Gastrocnemius medialis (tissue), 4 donors: ENCODE measurements at regions not wholly inside any gene's neighbourhood (a gene's known extent, or its start where the extent isn't known, plus 50 kb on each side); places are given as distances from the start of the nearest gene placed in this dataset.
"Not testable (repeated sequence)": the region's sequence is repeated elsewhere in the genome, so short reads cannot be mapped to it uniquely, and the experiment has no call there.

Experiments
- ATAC-seq, 2 donors: fragments of 150-250 bp; one replicate each; pipeline ENCODE4 v1.9.1; 2016
- DNase-seq, 2 donors: peaks; one replicate each; pipeline ENCODE4 v3.0.0-alpha.2; 2019
- H3K27ac ChIP-seq, 4 donors: fragments of 200-600 bp; sonication (generic); 1 replicate in 1 of 4; 2 replicates in 3 of 4; pipeline ENCODE4 v1.5.1; 2016 to 2018; ENCODE audit warnings: mild to moderate bottlenecking in 2 of 4, moderate library complexity in 1 of 4
- H3K27me3 ChIP-seq, 3 donors: fragments of 200-600 bp; sonication (generic) in 2 of 3; 1 replicate in 1 of 3; 2 replicates in 2 of 3; pipeline versions ENCODE4 v1.5.1 to v1.6.0; 2016 to 2019; ENCODE audit warnings: mild to moderate bottlenecking in 1 of 3, moderate library complexity in 1 of 3
- H3K36me3 ChIP-seq, 2 donors: fragments of 200-600 bp; sonication (generic) in 1 of 2; one replicate each; pipeline ENCODE4 v1.5.1; 2017 to 2018
- H3K4me1 ChIP-seq, 2 donors: fragments of 200-600 bp; sonication (generic) in 1 of 2; one replicate each; pipeline ENCODE4 v1.5.1; 2016 to 2017; ENCODE audit warnings: mild to moderate bottlenecking in 2 of 2
- H3K4me3 ChIP-seq, 4 donors: fragments of 200-600 bp; sonication (generic) in 3 of 4; 1 replicate in 1 of 4; 2 replicates in 3 of 4; pipeline ENCODE4 v1.5.1; 2016 to 2019; ENCODE audit warnings: mild to moderate bottlenecking in 2 of 4
- H3K9me3 ChIP-seq, 3 donors: fragments of 200-600 bp; sonication (generic) in 2 of 3; 1 replicate in 1 of 3; 2 replicates in 2 of 3; pipeline ENCODE4 v1.5.1; 2016 to 2019
- POLR2A ChIP-seq, 2 donors: fragments of 450-650 bp; IDR thresholded peaks; one replicate each; pipeline ENCODE4 v1.6.1; 2017; ENCODE audit warnings: antibody characterized with exemption in 2 of 2, mild to moderate bottlenecking in 2 of 2, moderate library complexity in 2 of 2
- in situ Hi-C, 4 donors: fragments of 200-750 bp; cut with MboI; loops; one replicate each; pipeline versions ENCODE4 v1.15.0 to v1.8.0; 2017; ENCODE audit warnings: low sequenced_read_pairs in 4 of 4
- intact Hi-C: fragments of 100-400 bp; cut with DNase I; formaldehyde crosslinking; loops from one replicate; pipeline ENCODE4 v1.15.1; 2023; ENCODE audit warnings: low total_unique reads
- TF ChIP-seq, protein P1 (sequence below), 5 experiments: fragments of 450-650 bp in 3 of 5; fragments of 200-600 bp in 2 of 5; sonication (generic) in 2 of 5; IDR thresholded peaks in 4 of 5; conservative IDR thresholded peaks in 1 of 5; 1 replicate in 4 of 5; 2 replicates in 1 of 5; pipeline ENCODE4 v1.5.1; 2016 to 2019; ENCODE audit warnings: antibody characterized with exemption in 5 of 5, mild to moderate bottlenecking in 3 of 5, moderate library complexity in 3 of 5

DNA sequence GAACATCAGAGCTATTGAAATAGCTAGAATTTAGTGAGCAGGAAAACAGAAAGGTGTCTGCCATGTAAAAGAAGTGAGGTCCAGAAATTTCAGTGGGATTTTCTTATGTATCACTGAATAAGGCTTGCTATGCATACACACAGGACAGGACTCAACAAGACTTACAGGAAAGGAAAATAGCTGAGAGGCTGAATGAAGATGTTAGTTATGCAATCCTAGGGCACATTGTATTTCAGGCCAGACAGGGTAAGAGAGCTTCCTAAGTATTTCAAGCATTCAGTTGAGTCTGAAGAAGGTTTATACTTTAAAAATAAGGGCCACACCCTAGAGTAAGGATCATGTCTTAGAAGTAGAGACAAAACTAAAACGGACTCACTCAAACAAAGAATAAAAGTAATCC, 419.9 kb upstream of the PRR20A start:
- Histone ChIP-seq H3K27ac (no peak overlapping the region), H3K9me3 (no peaks in the 10 kb centered on the region), H3K4me3 (no peak overlapping the region), H3K4me1 (no peaks in the 10 kb centered on the region), H3K27me3 (no peaks in the 10 kb centered on the region), H3K36me3 (no peaks in the 10 kb centered on the region)
- no peak for TF ChIP-seq POLR2A (IDR thresholded peaks at IDR 0.05)
- TF ChIP-seq, protein P1, sequence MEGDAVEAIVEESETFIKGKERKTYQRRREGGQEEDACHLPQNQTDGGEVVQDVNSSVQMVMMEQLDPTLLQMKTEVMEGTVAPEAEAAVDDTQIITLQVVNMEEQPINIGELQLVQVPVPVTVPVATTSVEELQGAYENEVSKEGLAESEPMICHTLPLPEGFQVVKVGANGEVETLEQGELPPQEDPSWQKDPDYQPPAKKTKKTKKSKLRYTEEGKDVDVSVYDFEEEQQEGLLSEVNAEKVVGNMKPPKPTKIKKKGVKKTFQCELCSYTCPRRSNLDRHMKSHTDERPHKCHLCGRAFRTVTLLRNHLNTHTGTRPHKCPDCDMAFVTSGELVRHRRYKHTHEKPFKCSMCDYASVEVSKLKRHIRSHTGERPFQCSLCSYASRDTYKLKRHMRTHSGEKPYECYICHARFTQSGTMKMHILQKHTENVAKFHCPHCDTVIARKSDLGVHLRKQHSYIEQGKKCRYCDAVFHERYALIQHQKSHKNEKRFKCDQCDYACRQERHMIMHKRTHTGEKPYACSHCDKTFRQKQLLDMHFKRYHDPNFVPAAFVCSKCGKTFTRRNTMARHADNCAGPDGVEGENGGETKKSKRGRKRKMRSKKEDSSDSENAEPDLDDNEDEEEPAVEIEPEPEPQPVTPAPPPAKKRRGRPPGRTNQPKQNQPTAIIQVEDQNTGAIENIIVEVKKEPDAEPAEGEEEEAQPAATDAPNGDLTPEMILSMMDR (IDR thresholded peaks at IDR 0.05 in 4 of 5, conservative IDR thresholded peaks at IDR 0.05 in 1 of 5): no peak
- in situ Hi-C loops: no loop called here
- no peak for ATAC-seq
- DNase-seq: no peak
- intact Hi-C loops: no loop called here

DNA sequence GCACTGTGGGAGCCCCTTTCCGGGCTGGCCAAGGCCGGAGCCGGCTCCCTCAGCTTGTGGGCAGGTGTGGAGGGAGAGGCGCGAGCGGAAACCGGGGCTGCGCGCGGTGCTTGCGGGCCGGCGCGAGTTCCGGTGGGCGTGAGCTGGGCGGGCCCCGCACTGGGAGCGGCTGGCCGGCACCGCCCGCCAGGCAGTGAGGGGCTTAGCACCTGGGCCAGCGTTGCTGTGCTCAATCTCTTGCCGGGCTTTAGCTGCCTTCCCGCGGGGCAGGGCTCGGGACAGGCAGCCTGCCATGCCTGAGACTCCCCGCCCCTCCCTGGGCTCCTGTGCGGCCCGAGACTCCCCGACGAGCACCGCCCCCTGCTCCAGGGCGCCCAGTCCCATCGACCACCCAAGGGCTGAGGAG, 405.2 kb upstream of the PRR20A start:
- H3K36me3 ChIP-seq: no peaks in the 10 kb centered on the region
- no peaks in the 10 kb centered on the region for H3K4me1 ChIP-seq
- H3K4me3 ChIP-seq: no peak overlapping the region
- no peak overlapping the region for H3K27ac ChIP-seq
- H3K27me3 ChIP-seq: no peaks in the 10 kb centered on the region
- DNase-seq (no peak), ATAC-seq (no peak)
- TF ChIP-seq, protein P1 (IDR thresholded peaks at IDR 0.05 in 4 of 5, conservative IDR thresholded peaks at IDR 0.05 in 1 of 5): no peak
- no peak for TF ChIP-seq POLR2A (IDR thresholded peaks at IDR 0.05)
- H3K9me3 ChIP-seq: no peaks in the 10 kb centered on the region
- in situ Hi-C loops (no loop called here), intact Hi-C loops (no loop called here)

DNA sequence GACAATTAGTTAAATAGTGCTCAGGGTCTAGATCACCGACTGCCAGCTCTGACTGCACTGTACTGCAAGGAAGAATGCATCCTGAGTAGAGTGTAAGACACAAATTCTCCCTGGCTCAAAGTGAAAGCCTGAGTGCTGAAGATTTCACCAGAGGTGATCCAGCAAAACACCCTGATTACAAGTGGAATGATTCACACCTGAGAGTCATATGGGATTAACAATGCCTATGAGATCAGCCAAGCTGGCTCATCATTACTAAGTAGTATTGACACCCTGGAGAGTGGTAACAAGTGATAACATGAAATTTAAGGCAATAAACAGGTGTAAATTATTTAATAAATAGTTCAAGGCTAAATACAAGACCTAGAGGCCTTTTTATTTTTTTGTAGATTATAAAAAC, 403.8 kb upstream of the PRR20A start:
- in situ Hi-C loops (no loop called here), intact Hi-C loops (no loop called here)
- no peak overlapping the region for H3K4me3 ChIP-seq
- no peak for DNase-seq
- H3K27me3 ChIP-seq: no peaks in the 10 kb centered on the region
- H3K9me3 ChIP-seq: no peaks in the 10 kb centered on the region
- no peaks in the 10 kb centered on the region for H3K4me1 ChIP-seq
- no peak overlapping the region for H3K27ac ChIP-seq
- no peak for ATAC-seq
- TF ChIP-seq POLR2A (IDR thresholded peaks at IDR 0.05): no peak
- TF ChIP-seq, protein P1 (IDR thresholded peaks at IDR 0.05 in 4 of 5, conservative IDR thresholded peaks at IDR 0.05 in 1 of 5): no peak
- H3K36me3 ChIP-seq: no peaks in the 10 kb centered on the region

DNA sequence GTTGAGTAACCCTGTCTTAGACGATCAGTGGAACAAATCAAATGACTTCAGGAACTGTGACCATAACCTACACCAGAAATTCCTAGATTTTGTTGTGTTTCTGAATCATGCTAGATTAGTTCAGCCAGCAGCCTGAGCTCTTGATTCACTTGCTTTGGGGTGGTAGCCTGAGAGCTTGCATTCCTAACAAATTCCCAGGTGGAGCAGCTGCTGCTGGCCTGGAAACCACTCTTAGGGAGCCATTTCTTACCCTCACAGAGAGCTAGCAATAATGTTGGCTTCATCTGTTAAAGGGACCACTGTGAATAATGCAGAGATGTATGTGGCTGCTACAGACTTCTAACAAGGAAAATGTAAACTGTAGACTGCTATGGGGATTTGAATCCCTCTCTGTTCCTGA, 388.1 kb upstream of the PRR20A start:
- Histone ChIP-seq H3K27me3 (no peaks in the 10 kb centered on the region), H3K9me3 (no peaks in the 10 kb centered on the region), H3K36me3 (no peaks in the 10 kb centered on the region), H3K4me3 (no peak overlapping the region), H3K27ac (no peak overlapping the region), H3K4me1 (no peaks in the 10 kb centered on the region)
- DNase-seq: no peak
- ATAC-seq: no peak
- intact Hi-C loops (no loop called here), in situ Hi-C loops (no loop called here)
- TF ChIP-seq, protein P1 (IDR thresholded peaks at IDR 0.05 in 4 of 5, conservative IDR thresholded peaks at IDR 0.05 in 1 of 5): no peak
- no peak for TF ChIP-seq POLR2A (IDR thresholded peaks at IDR 0.05)

DNA sequence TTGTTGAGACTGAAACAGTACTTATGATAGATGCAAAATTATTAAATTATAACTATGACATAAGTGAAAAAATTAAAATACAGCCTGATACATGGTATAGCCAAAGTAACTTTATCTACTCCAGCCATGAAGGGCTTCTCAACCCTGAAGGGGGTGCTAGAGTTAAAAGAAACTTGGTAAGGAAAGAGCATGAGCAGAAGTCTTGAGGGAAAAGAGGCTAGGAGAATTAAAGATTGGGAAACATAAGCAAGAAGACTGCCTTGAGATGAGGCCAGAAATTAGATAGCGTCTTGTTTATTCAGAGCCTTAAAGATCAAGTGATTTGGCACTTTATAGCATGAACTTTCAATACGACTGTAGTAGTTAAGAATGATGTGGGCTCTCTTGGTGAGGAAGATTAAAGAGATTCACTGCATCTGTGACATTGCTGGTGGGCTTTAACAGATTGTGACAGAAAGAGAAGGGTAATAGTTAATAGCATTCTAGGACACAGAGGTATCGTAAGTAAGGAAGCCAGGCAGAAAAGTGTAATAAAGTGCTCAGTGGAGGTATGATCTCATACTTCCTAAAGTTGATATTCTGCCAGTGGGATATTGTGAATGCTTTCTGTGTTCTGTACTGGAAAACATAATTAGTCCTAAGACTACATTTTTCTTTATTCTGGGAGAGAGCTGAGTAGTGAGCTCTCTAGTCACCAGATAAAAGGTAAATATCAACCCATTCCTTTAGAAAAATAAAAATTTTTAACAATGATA, 385.4 kb upstream of the PRR20A start:
- no peaks in the 10 kb centered on the region for H3K36me3 ChIP-seq
- no peak overlapping the region for H3K4me3 ChIP-seq
- no peaks in the 10 kb centered on the region for H3K4me1 ChIP-seq
- H3K27ac ChIP-seq: no peak overlapping the region
- ATAC-seq (no peak), DNase-seq (no peak)
- TF ChIP-seq, protein P1 (IDR thresholded peaks at IDR 0.05 in 4 of 5, conservative IDR thresholded peaks at IDR 0.05 in 1 of 5): no peak
- no peak for TF ChIP-seq POLR2A (IDR thresholded peaks at IDR 0.05)
- no peaks in the 10 kb centered on the region for H3K9me3 ChIP-seq
- in situ Hi-C loops: no loop called here
- H3K27me3 ChIP-seq: no peaks in the 10 kb centered on the region
- intact Hi-C loops: no loop called here

DNA sequence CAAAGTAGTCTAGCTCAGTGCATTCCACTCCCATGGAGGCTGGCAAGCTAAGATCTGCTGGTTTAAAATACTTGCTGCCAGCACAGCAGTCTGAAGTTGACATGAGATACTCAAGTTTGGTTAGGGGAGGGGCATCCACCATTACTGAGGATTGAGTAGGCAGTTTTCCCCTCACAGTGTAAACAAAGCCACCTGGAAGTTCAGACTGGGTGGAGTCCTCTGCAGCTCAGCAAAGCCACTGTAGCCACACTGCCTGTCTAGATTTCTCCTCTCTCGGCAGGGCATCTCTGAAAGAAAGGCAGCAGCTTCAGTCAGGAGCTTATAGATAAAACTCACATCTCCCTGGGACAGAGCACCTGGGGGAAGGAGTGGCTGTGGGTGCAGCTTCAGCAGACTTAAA, 377.4 kb upstream of the PRR20A start:
- H3K36me3 ChIP-seq, DNase-seq, H3K9me3 ChIP-seq, H3K27me3 ChIP-seq, ATAC-seq, in situ Hi-C loops, intact Hi-C loops, H3K4me3 ChIP-seq, H3K4me1 ChIP-seq, H3K27ac ChIP-seq: not testable (repeated sequence)
